ENCODE measurements at regions not wholly inside any gene's neighbourhood (a gene's known extent, or its start where the extent isn't known, plus 50 kb on each side); places are given as distances from the start of the nearest gene placed in this dataset.

DNA sequence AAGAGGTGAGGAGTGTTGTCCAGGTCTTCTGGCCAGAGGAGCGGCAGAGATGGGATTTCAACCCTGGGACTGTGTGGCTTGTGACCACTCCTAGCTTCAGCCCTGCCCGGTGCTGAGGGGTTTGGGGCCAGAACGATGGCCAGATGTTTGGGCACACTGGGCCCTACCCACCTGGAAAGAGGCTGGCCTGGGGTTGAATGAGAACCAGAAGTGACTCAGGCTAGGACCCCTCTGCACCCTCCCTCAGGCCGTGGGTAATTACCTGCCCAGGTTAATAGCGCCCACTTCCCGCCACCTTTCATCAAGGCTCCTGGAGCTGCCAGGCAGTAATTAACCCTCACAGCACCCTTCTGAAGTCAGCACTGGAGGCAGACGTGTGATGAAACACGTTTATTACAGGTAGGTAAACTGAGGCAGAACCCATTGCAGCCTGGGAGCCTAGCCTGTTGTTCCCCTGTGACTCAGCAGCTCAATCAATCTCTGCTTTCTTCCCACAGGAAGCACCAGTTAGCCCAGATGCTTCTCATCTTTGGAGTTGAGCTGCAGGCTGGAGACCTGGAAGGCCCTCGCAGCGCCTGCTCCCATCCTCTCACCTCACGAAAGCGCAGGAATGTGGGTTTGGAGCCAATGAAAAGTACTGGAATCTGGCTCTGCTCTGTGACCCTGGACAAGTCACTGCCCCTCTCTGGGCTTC, 120.8 kb downstream of the CEBPB start:
- no peak for DNase-seq (ENCODE audit: low read depth in 1 of 2, low spot score in 1 of 2)

DNA sequence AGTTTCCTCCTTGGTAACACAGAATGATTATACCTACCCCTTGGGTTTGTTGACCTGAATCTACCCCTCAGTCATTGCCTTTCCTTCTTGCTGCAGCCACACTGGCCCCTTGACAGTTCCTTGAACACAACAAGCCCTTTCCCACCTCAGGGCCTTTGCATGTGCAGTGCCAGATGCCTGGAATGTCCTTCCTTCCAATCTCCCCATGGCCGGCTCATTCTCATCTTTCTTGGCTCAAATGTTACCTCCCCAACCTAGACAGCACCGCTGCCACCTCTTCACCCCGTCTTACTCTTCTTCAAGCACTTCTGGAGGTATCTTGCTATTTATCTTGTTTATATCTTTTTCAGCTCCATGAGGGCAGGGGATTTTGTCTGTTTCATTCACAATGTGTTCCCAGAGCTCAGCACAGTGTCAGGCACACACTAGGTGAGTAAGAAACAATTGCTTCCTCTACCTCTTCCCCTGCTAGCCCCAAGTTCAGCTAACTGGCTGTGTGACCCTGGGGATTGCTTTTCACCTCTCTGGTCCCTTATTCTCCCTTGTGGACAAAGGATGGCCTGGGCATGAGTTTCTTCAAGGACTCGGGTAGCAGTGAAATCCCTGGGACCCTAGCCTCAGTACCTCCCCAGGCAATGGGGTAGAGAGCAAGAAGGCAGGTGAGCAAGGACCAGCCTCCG, 121.5 kb downstream of the CEBPB start:
- no peak for DNase-seq (ENCODE audit: low read depth in 1 of 2, low spot score in 1 of 2)

DNA sequence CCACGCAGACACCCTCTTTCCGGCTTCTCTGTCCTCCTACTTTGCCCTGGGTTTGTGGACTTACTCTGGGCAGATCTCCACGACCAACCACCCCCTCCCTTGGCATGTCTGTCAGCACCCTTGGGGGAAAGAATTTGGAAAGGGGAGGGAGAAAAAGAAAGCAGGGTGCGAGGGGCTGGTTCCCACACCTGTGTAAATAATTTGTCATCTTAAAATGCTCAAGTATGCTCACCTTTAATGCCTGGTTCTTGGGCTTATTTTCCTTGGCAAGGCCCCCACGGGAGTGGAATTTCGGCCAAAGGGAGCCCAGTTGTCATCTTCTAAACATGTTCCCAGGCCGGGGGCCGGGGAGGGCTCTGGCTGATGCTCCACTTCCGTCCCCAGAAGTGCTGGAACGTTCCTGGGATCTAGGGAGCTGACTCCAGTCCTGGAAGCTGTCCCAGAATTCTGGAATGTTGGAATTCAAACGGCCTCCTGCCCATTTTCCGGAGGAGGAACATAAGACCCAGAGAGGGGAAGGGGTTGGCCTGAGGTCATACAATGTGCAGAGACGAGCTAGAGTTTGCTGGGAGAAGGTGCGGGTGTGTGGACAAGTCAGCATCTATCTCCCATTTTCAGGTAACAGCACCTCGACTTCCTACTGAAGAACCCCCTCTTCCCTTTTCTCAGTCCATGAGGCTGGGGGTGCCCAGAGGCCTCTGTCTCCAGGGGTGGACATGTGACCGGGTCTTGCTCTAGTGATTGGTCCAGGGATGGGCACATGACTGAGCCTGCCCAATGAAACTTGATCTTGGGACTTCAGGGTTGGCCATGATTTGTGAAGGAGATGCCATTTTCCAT, 122.3 kb downstream of the CEBPB start:
- DNase-seq (ENCODE audit: low read depth in 1 of 2, low spot score in 1 of 2), result no peak

DNA sequence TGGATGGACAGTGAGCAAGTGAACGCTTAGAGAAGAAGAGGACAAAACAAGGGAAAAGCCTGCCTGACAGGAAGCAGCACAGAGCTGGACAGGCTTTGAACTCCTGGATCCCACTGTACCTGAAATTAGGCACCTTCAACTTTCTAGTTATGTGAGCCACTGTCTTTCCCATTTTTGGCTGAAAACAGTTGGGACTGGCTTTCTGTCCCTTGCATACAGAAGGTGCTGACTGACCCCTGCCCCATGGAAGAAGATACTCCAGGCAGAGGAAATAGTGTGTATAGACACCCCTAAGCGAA, 122.8 kb downstream of the CEBPB start:
- no peak for DNase-seq (ENCODE audit: low read depth in 1 of 2, low spot score in 1 of 2)

DNA sequence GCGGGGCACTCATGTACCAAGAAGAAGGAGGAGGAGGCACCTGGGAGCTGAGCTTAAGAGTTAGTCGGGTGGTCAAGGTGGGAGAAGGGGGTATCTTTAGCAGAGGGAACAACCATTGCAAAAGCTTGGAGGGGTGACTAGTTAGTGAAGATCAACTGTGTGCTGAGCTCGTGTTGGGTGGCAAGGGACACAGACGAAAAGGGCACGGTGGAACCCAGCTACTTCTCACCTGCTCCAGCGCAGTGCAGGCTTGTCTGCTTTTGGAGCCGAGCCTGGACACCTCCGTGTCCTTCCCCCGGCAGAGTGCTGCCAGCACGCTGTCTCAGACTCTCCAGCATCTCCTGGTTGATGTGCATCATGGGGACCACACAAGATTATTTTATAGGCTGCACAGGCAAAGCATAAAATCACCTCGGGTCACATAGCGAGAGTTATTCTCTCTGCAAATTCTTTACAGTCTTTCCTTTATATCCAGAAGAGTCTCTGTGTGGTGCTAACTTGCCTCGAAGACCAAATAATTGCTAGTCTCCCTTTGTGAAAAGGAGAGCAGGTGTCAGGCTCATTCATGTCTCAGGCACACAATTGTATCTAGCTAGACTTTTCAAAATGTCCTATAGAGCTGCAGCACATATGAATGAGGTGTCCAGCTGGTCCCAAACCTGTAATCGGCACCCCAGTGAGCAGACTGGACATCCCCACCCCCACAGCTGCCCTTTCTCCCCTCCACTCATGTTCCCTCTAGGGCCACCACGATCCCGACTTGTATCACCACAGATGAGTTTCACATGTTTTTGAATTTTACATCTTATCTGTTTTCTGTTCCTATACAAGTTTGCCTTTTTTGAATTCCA, 123.4 kb downstream of the CEBPB start:
- DNase-seq (ENCODE audit: low read depth in 1 of 2, low spot score in 1 of 2), result no peak

DNA sequence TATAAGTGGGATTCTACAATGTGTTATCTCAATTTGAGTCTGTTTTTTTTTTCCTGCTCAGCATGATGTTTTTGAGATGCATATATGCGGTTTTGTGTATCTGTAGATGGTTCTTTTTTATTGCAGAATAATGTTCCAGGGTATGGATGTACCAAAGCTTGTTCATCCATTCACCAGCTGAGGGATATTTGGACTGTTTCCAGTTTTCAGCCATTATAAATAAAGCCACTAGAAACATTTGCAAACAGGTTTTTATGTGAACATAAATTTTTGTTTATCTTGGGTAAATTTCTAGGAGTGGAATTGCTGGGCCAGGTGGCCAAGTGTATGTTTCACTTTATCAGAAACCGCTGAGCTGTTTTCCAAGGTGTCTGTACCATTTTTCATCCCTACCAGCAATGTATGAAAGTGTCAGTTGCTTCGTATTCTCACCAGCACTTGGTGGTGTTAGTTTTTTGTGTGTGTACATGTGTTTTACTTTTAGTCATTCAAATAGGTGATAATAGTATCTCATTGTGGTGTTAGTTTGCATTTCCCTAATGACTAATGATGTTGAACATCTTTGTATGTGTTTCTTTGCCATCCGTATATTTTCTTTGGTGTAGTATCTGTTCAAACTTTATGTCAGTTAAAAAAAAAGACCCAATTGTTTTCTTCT, 124.2 kb downstream of the CEBPB start:
- no peak for DNase-seq (ENCODE audit: low read depth in 1 of 2, low spot score in 1 of 2)

DNA sequence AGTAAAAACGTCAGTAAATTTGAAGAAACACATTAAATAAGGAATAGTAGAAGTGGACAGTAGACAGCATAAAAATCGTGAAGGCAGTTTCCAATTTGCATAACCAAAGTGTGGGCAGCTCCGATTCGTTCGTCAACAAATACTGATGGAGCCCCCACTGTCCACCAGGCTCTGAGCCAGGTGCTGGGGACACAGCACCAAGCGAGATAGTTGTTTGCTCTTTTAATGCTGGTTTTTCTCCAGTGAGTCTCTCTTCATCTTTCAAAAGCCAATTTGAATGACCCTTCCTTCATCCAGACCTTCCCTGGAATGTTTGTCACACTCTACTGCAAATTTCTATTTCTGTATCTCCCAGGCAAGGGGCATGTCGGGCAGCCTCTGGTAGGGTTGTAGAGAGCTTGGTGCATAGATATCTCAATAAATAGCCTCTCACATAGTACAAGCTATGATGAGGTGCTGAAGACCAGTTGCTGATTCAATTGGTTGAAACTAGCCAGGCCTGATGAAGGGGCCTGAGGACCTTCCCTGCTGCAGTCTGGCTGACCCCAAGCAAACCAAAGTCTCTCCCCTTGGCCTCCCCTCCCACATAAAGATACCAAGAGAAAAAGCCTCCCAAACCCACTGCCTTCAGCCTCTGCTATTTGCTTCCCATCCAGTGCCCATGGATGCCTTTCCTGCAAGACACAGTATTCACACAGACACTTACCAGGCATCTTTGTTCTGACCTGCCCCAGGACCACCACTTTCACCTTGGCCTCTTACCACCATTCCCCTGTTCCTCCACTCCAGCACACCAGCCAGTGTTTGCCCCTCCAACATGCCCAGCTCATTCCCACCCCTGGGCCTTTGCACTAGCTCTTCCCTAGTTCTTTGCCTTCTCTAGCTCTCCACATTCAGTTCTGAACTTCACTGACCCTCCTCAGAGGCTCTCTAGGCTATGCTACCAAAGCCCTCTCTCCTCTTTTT, 125.2 kb downstream of the CEBPB start:
- DNase-seq (ENCODE audit: low read depth in 1 of 2, low spot score in 1 of 2), result no peak

DNA sequence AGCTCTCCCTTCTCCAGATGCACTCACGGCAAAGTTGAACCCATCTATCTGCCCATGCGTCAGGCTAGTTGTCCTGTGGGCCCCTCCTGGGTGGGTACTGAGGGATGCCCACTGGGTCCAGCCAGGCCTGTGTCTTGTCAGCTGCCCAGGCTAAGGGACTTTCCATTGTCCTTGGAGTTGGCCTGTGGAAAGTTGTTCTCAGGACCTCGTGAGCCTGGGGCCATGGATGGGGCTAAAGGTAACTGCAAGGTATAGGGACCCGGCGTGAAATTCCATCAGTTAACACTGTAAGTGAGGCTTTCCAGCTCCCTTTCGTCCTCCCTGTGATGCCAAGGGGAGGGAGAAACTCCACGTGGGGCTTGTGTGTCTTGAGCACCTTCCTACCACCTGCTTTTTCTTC, 126.5 kb downstream of the CEBPB start:
- no peak for DNase-seq (ENCODE audit: low read depth in 1 of 2, low spot score in 1 of 2)

DNA sequence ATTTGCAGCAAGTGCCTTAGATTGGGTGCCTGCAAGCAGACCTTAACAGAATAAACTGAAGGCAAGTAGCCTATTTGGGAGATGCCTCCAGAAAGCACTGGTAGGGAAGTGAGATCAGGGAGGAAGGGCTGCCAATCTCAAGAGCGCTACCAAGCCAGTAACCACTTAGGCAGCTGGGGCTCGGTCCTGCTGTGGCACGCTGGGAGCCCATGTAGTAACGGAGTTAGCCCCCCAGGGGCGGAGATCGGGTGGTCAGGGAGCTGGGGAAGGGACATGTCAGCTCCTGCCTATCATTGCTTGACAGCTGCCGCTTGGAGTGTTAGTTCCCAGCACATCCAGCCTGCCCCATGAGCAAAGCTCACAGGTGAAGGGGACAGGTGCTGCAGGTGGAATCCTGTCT, 127.0 kb downstream of the CEBPB start:
- no peak for DNase-seq (ENCODE audit: low read depth in 1 of 2, low spot score in 1 of 2)

DNA sequence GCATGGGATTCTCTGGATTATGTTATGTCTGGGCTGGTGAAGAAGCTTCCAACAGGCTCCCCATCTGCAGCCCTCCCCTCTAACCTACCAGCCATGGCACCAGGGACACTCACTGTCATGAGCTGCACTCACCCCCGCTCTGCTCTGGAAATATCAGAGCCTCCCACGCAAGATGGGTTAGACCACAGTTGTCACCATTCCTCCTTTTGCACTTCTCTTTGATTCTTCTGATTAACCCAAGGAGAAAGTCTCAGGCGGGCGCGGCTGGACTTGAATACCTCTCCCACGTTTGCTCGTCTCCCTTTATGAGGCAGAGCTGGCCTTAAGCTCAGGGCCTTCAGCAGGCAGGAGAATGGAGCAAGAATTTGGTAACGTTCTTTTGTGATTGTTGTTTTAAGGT, 128.1 kb downstream of the CEBPB start:
- DNase-seq (ENCODE audit: low read depth in 1 of 2, low spot score in 1 of 2), result no peak

DNA sequence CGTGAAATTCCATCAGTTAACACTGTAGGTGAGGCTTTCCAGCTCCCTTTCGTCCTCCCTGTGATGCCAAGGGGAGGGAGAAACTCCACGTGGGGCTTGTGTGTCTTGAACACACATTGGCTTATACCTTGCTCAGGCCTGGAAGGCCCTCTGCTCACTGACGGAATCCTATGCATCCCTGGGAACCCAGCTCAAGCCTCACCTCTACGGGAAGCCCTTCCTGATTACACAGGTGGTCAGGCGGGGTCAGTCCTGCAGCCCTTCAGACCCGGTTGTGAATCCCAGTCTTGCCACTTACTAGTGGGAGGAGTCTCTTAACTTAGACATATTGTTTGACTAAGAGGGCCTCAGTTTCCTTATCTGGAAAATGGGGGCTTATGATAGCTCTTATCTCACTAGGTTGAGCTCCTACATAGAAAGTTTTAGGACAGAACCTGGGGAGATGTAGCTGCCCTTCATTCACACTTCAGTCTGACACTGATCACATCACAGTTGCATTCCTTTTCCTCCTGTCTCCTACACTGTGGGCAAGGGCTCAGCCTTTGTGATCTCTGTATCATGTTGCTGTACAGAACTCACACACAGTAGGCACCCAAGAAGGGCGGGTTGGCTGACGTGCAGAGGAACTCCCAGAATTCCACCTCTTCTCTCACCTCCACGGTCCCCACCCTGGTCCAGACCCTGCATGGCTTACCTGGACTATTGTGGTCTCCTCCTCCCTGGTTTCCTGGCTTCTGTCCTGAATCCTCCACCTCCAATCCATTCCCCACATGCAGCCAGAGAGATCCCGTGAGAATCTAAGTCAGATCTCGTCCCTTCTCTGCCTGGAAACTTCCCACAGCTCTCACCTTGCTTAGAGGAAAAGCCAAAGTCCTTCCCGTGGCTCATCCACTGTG, 129.6 kb downstream of the CEBPB start:
- no peak for DNase-seq (ENCODE audit: low read depth in 1 of 2, low spot score in 1 of 2)

DNA sequence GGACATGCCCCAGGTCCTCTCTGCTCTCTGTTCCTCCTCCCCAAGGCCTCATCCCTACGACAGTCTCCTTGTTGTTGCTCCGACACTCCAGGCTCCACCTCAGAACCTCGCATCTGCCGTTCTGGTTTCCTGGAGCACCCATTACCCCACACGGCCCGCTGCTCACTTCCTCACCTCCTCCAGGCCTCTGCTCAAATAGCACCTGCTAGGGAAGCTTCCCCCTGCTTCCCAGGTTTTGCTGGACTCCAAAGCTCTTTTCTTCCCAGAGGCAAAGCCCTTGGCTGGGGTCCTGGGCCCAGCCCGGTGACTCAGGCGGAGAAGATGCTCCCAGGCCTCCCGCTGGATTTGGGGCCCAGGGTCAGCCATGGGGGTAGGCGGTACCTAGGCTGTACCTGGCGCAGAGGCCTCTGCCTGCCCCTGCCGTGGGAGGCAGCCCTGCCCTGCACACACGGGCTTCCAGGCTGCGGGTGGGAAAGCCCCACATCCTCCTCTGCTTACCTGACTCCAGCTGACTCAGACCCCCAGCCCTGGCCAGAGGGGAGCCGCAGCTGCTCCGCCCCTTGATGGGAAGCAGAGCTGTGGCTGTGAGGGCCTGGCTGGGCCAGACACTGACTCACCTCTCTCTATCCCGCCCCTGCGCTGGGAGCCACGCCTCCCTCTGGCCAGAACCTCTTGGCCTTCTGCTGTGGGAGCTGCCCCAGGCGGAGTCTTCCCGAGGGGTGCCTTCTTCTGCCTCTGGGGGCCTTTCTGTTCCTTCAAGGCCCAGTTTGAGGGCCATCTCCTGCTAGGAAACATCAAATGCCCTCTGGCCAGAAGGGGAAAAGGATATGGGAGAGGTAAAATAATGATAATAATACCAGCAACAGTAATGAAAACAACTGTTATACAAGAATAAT, 130.5 kb downstream of the CEBPB start:
- no peak for DNase-seq (ENCODE audit: low read depth in 1 of 2, low spot score in 1 of 2)

DNA sequence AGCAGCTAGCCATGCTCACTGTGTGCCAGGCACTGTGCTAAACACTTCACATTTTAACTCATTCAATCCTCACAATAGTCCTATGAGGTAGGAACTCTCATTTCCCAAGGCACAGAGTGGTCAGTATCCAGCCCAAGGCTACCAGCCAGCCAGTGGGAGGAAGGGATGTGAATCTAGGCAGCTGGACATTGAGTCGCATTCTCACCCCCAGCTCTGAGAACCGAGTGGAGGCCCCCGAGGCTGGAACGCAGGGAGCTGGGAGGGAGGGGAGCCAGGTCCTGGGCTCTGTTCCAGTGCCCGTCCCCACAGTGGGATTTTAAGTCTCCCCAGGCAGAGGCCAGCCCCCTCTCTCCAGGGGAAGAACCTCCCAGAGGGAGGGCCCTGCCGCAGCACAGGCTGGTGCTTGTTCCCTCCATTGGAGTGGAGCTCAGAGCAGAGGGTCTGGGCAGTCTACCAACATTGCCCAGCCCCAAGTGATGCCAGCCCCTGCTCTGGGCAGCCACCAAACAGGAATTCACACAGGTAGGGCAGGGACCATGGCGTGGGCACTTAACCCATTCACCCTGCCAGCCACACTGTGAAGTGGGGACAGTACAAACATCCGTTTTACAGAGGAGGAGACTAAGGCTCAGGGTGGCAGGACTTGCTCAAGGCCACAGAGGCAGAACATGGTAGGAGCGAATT, 131.3 kb downstream of the CEBPB start:
- DNase-seq (ENCODE audit: low read depth in 1 of 2, low spot score in 1 of 2), result no peak

DNA sequence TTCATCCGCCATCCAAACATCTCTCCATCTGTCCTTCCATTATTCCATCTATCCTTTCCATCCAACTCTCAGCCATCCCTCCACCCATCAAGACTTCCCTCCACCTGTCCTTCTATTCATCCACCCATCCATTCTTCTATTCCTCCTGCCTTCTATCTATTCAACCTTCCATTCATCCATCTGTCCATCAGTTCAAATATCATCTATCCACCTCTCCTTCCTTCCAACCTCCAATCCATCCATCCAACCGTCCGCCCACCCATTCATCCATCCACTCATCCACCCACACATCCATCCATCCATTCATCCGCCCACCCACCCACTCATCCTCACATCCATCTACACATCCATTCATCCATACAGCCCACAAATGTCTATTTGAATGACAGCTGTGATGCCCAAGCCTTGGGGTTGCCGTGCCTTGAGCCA, 132.1 kb downstream of the CEBPB start:
- no peak for DNase-seq (ENCODE audit: low read depth in 1 of 2, low spot score in 1 of 2)

DNA sequence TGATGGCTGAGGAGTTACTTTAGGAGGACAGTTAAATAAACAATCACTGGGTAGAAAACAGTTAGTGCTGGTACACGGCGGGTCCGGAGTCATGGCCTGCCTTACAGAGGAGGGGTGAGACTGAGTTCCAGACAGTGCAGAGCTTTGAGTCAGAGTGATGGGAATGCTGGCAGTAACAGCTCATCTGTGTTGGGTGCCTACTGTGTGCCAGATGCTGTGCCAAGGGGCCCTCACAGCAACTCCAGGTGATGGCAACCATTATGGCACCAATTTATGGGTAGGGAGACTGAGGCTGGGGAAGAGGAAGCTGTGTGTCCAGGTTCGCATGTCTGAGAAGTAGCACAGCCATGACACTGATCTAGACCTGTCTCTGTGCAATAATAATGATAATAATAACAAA, 132.6 kb downstream of the CEBPB start:
- DNase-seq (ENCODE audit: low read depth in 1 of 2, low spot score in 1 of 2), result no peak

DNA sequence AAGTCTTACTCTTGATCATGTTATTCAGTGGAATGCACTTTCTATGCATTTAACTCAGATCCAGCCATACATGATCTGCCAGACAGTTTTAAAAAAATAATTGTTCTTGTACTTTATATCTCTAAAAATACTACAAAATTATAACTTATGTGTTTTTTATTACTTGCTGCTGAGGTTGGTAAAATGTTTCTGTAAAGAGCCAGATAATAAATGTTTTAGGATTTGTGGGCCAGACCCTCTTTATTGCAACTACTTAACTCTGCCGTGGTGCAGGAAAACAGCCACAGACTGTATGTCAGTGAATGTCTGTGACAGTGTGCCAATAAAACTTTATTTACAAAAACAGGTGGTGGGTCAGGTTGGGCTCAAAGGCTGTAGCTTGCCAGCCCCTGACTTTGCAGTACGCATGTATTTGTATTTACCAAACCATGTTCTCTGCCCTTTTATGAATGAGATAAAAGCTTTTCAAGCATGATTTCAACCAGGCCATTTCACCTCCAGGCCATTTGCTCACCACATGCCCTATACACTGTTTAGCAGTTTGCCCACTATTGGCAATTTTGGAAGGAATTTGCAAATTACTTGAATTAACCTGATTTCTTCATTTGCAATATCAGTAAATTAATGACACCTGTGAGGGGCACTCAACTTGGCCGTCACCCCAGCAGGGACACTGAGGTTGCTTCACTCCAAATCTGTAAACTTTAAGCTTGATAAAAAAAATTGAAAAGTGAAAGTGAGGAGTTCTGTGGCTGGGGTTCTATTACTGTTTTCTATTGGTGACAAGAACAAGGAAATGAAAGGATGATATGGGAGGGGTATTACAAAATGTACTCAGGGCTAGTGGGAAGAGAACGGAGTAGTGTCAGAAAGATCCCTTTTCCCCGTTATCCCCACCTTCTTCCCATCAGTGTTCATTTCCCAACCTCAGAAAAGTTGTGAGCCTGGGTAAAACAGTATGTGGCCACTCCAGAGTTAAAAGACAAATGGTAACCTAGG, 133.4 kb downstream of the CEBPB start:
- DNase-seq (ENCODE audit: low read depth in 1 of 2, low spot score in 1 of 2), result no peak
